Endothelial cell of umbilical vein (primary cell): ENCODE measurements at regions not wholly inside any gene's neighbourhood (a gene's known extent, or its start where the extent isn't known, plus 50 kb on each side); places are given as distances from the start of the nearest gene placed in this dataset.

Experiments used
- BruUV-seq: library from RNA; stranded (reverse); fragments of 400-500 nt; replicated peaks from 2 replicates; lab custom pipeline; 2021; lab: Mats Ljungman, UMichigan
- CTCF ChIA-PET: fragments of 300-600, 350-600 bp; sonication (Branson Sonifier 250); formaldehyde crosslinking; loops from one replicate; lab custom pipeline; 2021; ENCODE audit warnings: antibody characterized with exemption, inconsistent platforms; lab: Charles Lee
- POLR2A ChIA-PET: fragments of 300-600, 350-600 bp; sonication (Branson Sonifier 250); formaldehyde crosslinking; loops from one replicate; lab custom pipeline; 2021; ENCODE audit warnings: antibody characterized with exemption, inconsistent platforms; lab: Charles Lee
- DNase-seq: peaks from one replicate; pipeline ENCODE4 v3.0.0-alpha.2; 2011; ENCODE audit warnings: low read depth, low spot score
- FAIRE-seq: peaks from 2 replicates; lab custom pipeline; 2011; peaks lifted over from hg19 to GRCh38; lab: Jason Lieb, UNC
- H2AFZ ChIP-seq: 2 replicates; pipeline ENCODE4 v1.6.0; 2012; ENCODE audit warnings: low read depth, low read length, control low read depth, inconsistent platforms
- H3K27ac ChIP-seq: 2 replicates; pipeline ENCODE4 v1.5.1; 2011; ENCODE audit warnings: low read depth, mild to moderate bottlenecking, control low read depth, low read length, moderate library complexity; ENCODE audit not compliant: insufficient read depth
- H3K27me3 ChIP-seq, 2 experiments: 2 replicates each; pipeline versions ENCODE4 v1.6.0 to v1.6.1; 2011; ENCODE audit warnings: low read length in 2 of 2, mixed read lengths in 1 of 2; ENCODE audit not compliant: control insufficient read depth in 2 of 2, insufficient read depth in 2 of 2
- H3K36me3 ChIP-seq, 2 experiments: 2 replicates in 1 of 2; 3 replicates in 1 of 2; pipeline ENCODE4 v1.5.1; 2011; ENCODE audit warnings: low read length in 2 of 2, mild to moderate bottlenecking in 1 of 2, moderate library complexity in 1 of 2; ENCODE audit not compliant: control insufficient read depth in 2 of 2, insufficient read depth in 2 of 2; ENCODE audit errors: extremely low read depth in 1 of 2
- H3K4me1 ChIP-seq: 3 replicates; pipeline ENCODE4 v1.5.1; 2011; ENCODE audit warnings: mild to moderate bottlenecking, low read length; ENCODE audit not compliant: control insufficient read depth, insufficient read depth; ENCODE audit errors: extremely low read depth
- H3K4me2 ChIP-seq: 2 replicates; pipeline ENCODE4 v1.6.1; 2011; ENCODE audit warnings: low read length, control low read depth, mixed read lengths; ENCODE audit not compliant: insufficient read depth
- H3K4me3 ChIP-seq, 3 experiments: fragments of 200-600 bp in 1 of 3; sonication (generic), shearing (Covaris generic) in 1 of 3; replicated peaks in 1 of 3; 2 replicates each; pipeline ENCODE4 v1.5.1; 2011 to 2016; ENCODE audit warnings: control low read depth in 3 of 3, low read length in 3 of 3, mild to moderate bottlenecking in 2 of 3, inconsistent platforms in 1 of 3, low read depth in 1 of 3, moderate library complexity in 1 of 3; ENCODE audit not compliant: insufficient read depth in 1 of 3
- H3K79me2 ChIP-seq: 2 replicates; pipeline ENCODE4 v1.6.0; 2012; ENCODE audit warnings: low read length, inconsistent platforms; ENCODE audit not compliant: control insufficient read depth, insufficient read depth
- H3K9ac ChIP-seq: replicated peaks from 2 replicates; pipeline ENCODE3; 2011; ENCODE audit warnings: low read length, control low read depth; ENCODE audit not compliant: insufficient read depth; ENCODE audit errors: extremely low read depth
- H3K9me1 ChIP-seq: replicated peaks from 3 replicates; pipeline ENCODE4 v1.6.0; 2011; ENCODE audit warnings: mild to moderate bottlenecking, low read length; ENCODE audit not compliant: control insufficient read depth, insufficient read depth; ENCODE audit errors: extremely low read depth
- H3K9me3 ChIP-seq: replicated peaks from 2 replicates; pipeline ENCODE4 v1.5.1; 2012; ENCODE audit warnings: low read length, inconsistent platforms; ENCODE audit not compliant: control insufficient read depth, insufficient read depth
- H4K20me1 ChIP-seq: replicated peaks from 2 replicates; pipeline ENCODE3; 2011; ENCODE audit warnings: mild to moderate bottlenecking, low read length; ENCODE audit not compliant: control insufficient read depth, insufficient read depth; ENCODE audit errors: extremely low read depth
- EZH2 ChIP-seq: IDR thresholded peaks from 2 replicates; pipeline ENCODE4 v1.6.1; 2012; ENCODE audit warnings: borderline replicate concordance, low read depth, mild to moderate bottlenecking, moderate library complexity, low read length, inconsistent platforms; ENCODE audit not compliant: severe bottlenecking
- FOS ChIP-seq: IDR thresholded peaks from 2 replicates; pipeline ENCODE4 v1.6.1; 2011; ENCODE audit warnings: mild to moderate bottlenecking, low read length, moderate library complexity, borderline replicate concordance; ENCODE audit not compliant: insufficient read depth
- GATA2 ChIP-seq: IDR thresholded peaks from 2 replicates; pipeline ENCODE4 v1.7.0; 2011; ENCODE audit warnings: low read depth, mild to moderate bottlenecking, moderate library complexity, mixed read lengths, low read length; ENCODE audit not compliant: insufficient read length, insufficient read depth
- JUN ChIP-seq: IDR thresholded peaks from 2 replicates; pipeline ENCODE4 v1.6.1; 2011; ENCODE audit warnings: borderline replicate concordance, low read depth; ENCODE audit not compliant: insufficient read length, insufficient read depth
- MYC ChIP-seq: IDR thresholded peaks from one replicate; pipeline ENCODE4 v1.6.1; 2011; ENCODE audit warnings: mild to moderate bottlenecking, low read depth, low read length
- POLR2A ChIP-seq: IDR thresholded peaks from 2 replicates; pipeline ENCODE4 v1.6.1; 2012; ENCODE audit warnings: low read depth, mild to moderate bottlenecking, control low read depth, low read length
- POLR2AphosphoS5 ChIP-seq: IDR thresholded peaks from 2 replicates; pipeline ENCODE4 v1.6.1; 2012; ENCODE audit warnings: low read depth, mild to moderate bottlenecking, control low read depth, low read length, moderate library complexity; ENCODE audit not compliant: insufficient read depth
- dilution Hi-C: fragments of 300-500 bp; cut with MboI; formaldehyde crosslinking; loops from one replicate; pipeline ENCODE4 v1.15.0; 2019; ENCODE audit warnings: low sequenced_read_pairs; ENCODE audit not compliant: extremely low pct_ligation_motif_present
- intact Hi-C: fragments of 100-400 bp; cut with micrococcal nuclease; formaldehyde crosslinking; loops from one replicate; pipeline ENCODE4 v1.10.0; 2022
- TF ChIP-seq, protein P1 (sequence below), 2 donors: IDR thresholded peaks; 1 replicate in 1 of 2; 2 replicates in 1 of 2; pipeline ENCODE4 v1.5.1; 2011; ENCODE audit warnings: low read length in 2 of 2, mild to moderate bottlenecking in 2 of 2, moderate library complexity in 2 of 2, control low read depth in 1 of 2, inconsistent platforms in 1 of 2, low read depth in 1 of 2; ENCODE audit not compliant: insufficient read depth in 1 of 2; ENCODE audit errors: extremely low read depth in 1 of 2
- TF ChIP-seq, protein P2 (sequence below): IDR thresholded peaks from 2 replicates; pipeline ENCODE4 v1.6.1; 2011; ENCODE audit not compliant: insufficient read depth, insufficient read length

DNA sequence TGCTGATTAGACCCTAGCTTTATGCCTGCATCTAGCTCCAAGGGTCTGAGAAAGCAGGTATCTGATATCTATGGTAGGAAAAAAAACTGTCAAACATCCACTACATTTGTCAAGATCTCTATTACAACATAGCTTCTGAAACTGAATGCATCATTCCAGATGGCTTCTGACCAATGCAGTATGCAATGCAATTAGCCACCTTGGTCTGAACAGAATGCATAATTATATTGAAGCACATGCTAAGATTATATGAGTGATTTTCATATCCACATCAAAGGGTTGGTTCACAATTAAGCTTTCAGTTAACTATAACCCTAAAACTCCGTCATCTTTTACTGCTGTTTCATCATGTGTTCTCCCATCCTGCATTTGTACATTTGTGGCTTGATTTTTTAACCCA, 271.4 kb downstream of the POLR1F start:
- DNase-seq (no peak), FAIRE-seq (no peak)
- H3K27me3 ChIP-seq: peaks cover 0 to 3% of the 10 kb centered on the region in 2 experiments
- H3K36me3 ChIP-seq: no peaks in the 10 kb centered on the region
- H3K9me1 ChIP-seq: no peaks in the 10 kb centered on the region
- dilution Hi-C loops: no loop called here
- ChIA-PET CTCF (no interaction called here), POLR2A (no interaction called here)
- TF ChIP-seq POLR2A: no peak
- TF ChIP-seq, protein P1, sequence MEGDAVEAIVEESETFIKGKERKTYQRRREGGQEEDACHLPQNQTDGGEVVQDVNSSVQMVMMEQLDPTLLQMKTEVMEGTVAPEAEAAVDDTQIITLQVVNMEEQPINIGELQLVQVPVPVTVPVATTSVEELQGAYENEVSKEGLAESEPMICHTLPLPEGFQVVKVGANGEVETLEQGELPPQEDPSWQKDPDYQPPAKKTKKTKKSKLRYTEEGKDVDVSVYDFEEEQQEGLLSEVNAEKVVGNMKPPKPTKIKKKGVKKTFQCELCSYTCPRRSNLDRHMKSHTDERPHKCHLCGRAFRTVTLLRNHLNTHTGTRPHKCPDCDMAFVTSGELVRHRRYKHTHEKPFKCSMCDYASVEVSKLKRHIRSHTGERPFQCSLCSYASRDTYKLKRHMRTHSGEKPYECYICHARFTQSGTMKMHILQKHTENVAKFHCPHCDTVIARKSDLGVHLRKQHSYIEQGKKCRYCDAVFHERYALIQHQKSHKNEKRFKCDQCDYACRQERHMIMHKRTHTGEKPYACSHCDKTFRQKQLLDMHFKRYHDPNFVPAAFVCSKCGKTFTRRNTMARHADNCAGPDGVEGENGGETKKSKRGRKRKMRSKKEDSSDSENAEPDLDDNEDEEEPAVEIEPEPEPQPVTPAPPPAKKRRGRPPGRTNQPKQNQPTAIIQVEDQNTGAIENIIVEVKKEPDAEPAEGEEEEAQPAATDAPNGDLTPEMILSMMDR (IDR thresholded peaks at IDR 0.05; ENCODE audit: extremely low read depth in 1 of 2, insufficient read depth in 1 of 2, low read depth in 1 of 2, low read length in 2 of 2): no peak
- TF ChIP-seq FOS: no peak
- no peak for TF ChIP-seq GATA2
- TF ChIP-seq MYC: no peak
- no peak for TF ChIP-seq POLR2AphosphoS5
- TF ChIP-seq EZH2: no peak
- TF ChIP-seq, protein P2, sequence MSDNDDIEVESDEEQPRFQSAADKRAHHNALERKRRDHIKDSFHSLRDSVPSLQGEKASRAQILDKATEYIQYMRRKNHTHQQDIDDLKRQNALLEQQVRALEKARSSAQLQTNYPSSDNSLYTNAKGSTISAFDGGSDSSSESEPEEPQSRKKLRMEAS: no peak
- TF ChIP-seq JUN: no peak
- H3K9me3 ChIP-seq: no peaks in the 10 kb centered on the region
- H2AFZ ChIP-seq: no peak overlapping the region
- BruUV-seq: no TSS peak
- no peak overlapping the region for H3K4me2 ChIP-seq
- H3K9ac ChIP-seq: no peak overlapping the region
- H3K4me3 ChIP-seq: no peak overlapping the region
- no peaks in the 10 kb centered on the region for H3K79me2 ChIP-seq
- no peaks in the 10 kb centered on the region for H4K20me1 ChIP-seq
- intact Hi-C loops: no loop called here
- no peaks in the 10 kb centered on the region for H3K4me1 ChIP-seq
- no peak overlapping the region for H3K27ac ChIP-seq
